DMS79 treated with DMSO at 0.1 percent for 48 hours (cell line): ENCODE measurements at regions not wholly inside any gene's neighbourhood (a gene's known extent, or its start where the extent isn't known, plus 50 kb on each side); places are given as distances from the start of the nearest gene placed in this dataset.
"Not testable (repeated sequence)": the region's sequence is repeated elsewhere in the genome, so short reads cannot be mapped to it uniquely, and the experiment has no call there.

Experiments
- DNase-seq: peaks from one replicate; lab custom pipeline; 2025; lab: John Stamatoyannopoulos, UW

DNA sequence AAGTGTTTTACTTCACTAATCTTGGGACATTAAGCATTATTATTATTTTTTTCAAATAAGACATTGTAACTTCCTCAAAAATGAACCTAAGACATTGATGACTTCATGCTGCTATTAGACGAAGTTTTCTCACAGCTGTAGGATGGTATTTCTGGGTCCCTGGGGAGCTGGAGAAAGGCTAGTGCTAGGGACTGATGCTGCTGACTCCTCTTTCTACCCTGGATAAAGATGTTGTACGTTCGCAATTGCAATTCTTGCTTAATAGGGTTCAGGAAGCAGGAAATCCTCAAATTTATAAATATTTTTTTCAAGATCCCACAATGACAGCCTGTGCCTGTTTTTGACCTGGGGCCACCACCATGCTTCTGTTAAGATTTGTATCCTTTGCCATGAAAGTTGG, 526.0 kb downstream of the CCSER2 start:
- DNase-seq, result no peak

DNA sequence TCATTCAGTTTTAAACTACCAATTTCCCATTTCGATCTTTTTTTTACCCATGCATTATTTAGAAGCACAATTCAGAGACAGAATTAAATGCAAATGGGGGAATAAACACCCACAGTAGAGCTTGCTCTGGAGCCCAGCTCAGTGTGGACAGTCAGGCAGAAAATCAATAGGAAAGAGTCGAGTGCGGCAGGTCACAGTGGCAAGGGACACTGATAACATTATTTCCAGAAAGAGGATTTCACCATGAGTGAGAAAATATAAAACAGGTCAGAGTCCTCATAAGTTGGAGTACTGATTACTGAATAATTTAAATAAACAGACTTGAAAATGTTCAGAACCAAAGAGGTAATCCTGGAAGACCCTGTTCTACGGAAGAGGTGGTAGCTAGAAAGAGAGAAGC, 532.5 kb downstream of the CCSER2 start:
- DNase-seq, result no peak

GRCh38 chr10:84862551-84862950, 534.2 kb downstream of the CCSER2 start:
- DNase-seq, result no peak

GRCh38 chr10:84863675-84864074, 535.3 kb downstream of the CCSER2 start:
- no peak for DNase-seq

DNA sequence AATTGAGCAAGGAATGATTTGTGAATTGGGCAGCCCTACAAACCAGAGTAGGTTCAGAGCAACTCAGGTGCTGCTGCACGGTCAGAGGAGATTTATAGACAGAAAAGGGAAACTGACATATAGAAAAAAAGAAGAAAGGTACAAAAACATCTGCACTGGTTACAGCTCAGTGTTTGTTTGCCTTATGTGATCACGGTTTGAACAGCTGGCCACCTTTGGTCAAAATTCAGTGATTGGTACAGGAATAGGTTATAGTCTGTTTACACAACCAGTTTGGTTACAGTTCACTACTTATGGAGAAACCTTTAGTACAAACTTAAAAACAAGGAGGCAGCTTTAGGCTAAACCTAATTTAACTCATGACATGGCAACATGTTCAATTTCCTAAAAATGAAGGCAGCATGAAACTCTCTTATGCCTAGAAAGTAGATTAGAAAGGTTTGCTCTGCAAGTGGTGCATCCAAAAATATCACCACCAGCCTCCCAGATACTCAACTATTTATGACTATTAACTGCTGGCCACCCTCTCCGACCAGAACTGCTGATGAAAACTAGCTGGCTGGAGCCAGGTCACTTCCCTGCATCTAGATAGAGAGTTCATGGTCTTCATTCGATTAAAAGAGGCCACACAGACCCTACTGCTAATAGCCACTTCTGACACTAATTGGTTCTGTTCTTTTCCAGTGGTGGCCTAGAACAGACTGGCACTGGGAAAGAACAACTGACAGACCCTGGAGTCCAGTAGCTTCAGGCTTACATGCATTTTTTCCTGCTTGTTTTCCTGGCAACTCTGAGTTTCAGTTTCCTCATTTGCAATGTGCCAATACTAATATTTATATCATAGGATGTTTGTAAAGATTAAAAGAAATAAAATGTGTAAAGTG, 548.0 kb downstream of the CCSER2 start:
- no peak for DNase-seq

GRCh38 chr10:84879991-84880390, 551.6 kb downstream of the CCSER2 start:
- DNase-seq, result no peak

DNA sequence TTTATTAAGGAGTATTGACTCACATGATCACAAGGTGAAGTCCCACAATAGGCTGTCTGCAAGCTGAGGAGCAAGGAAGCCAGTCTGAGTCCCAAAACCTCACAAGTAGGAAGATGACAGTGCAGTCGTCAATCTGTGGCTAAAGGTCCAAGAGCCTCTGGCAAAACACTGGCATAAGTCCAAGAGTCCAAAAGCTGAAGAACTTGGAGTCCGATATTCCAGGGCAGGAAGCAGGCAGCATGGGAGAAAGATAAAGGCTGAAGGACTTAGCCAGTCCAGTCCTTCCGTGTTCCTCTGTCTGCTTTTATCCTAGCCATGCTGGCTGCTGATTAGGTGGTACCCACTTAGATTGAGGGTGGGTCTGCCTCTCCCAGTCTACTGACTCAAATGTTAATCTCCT, 553.3 kb downstream of the CCSER2 start:
- DNase-seq, result not testable (repeated sequence)

DNA sequence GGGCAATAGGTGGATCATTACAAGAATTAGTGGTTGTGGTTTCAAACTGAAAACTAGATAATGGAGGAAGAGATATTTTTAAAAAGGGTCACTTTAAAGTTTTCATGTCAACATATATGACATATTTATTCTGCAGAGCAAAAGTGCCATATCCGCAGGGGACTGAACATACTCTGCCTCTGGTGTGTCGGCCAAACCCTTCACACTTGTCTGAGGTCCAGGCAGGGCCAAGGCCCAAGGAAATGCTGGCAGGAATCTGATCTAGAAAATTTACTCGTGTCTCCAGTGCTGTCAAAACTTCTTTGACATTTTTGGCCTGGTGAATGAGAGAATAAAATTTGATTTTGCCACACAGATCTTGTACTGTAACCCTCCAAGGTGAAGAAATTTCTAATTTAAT, 562.3 kb downstream of the CCSER2 start:
- DNase-seq, result no peak

DNA sequence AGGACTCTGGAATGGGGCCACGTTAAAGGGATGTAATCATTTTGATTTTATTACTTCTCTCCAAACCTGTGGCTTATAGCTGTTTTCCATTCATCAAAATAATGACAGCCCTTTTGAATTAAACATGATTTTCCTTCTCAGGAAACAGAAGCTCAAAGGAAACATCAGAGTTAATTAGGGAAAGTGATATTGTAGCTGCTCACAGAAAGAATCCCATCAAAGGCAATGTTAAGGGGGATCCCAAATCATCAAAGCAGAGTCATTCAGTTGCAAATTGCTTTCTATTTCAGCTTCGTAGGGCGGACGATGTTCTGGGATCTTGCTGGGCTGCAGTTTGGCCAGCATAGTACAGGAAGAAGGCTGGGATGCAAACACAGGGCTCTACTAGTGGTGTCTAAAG, 563.2 kb downstream of the CCSER2 start:
- no peak for DNase-seq

DNA sequence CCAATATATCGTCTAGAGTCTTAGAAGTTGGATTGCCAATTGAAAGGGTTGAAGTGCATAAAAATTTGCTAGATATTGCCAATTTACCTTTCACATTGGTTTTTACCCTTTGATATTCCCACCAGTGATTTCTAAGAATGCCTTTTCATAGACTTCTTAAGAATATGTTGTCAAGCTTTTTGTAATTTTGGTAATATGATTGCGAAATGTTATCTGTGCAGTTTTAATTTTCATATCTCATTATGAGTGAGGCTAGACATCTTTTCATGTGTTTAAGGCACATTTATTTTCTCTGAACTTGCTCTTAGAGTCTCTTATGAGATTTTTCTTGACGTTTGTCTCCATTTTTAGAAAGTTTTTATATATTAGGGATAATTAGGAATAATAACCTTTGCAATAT, 567.2 kb downstream of the CCSER2 start:
- no peak for DNase-seq

DNA sequence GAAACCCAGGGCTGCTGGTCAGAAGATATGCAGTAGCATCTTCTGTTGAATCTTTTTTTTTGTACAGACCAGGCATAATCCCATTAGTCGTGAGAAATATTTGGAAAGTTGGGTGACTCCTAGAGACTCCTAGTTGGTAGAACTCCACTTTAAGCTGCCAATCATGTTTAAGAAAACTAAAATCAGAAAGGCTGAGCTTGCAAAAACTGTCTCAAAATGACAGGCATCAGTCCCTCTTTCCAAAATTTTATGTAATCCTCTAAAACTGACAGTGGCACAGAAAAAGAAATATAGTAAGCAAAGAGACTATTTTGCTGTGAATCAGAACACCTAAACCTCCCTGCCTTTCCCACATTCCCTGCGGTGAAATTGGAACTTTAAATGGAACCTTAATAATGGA, 568.5 kb downstream of the CCSER2 start:
- DNase-seq, result no peak

GRCh38 chr10:84899268-84899667, 570.9 kb downstream of the CCSER2 start:
- DNase-seq, result no peak

DNA sequence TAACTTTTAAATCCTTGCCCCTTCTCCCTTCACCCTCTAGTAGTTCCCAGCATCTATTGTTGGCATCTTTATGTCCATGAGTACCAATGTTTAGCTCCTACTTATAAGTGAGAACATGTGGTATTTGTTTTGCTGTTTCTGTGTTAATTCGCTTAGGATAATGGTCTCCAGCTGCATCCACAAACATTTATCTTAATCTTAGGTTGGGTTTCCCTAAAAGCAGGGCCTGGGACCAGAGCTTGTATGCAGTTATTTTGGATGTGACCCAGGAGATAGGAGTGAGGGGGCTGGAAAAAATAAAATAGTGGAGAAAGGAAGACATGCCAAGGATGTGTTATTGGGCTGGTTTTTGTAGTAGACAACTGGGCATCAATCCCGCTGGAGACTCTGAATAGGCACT, 571.8 kb downstream of the CCSER2 start:
- no peak for DNase-seq

- DNase-seq, result no peak
These were observed 573.5 kb downstream of the CCSER2 start for GRCh38 chr10:84901885-84902284.

DNA sequence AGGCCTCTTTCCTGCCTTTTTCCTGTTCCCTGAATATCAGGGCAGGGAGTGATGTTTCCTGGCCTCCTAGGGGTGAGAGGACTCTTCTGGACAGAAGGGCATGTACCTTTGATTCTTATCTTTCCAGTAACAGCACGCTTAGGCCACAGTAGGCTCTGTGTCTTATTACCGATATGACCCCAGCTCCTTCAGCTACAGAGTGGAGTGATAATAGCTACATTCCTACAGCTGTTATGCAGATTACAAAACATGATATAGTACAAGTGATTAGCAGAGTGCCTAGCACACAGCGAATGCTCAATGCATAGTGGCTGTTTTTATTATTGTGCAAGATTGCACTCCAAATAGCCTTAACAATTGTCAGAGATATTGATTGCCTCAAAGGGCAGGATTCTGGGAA, 574.2 kb downstream of the CCSER2 start:
- DNase-seq, result no peak

DNA sequence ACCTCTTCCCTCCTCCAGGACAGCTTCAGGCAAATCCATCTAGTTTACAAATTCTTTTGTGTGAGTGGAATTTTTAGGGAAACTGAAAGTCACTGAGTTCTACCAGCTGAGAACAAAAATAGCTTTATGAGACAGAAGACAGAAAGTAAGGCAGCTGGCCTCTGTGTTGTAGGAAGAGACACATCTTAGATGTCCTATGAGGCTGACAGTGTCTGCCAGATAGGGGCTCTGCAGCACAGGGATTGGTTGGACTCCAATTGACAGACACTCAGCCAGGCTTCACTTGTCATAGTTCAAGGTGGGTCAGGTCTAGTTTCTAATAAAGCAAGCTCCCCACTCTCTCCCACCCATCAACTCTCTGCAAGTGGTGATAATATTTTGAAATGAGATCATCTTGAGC, 574.9 kb downstream of the CCSER2 start:
- no peak for DNase-seq

DNA sequence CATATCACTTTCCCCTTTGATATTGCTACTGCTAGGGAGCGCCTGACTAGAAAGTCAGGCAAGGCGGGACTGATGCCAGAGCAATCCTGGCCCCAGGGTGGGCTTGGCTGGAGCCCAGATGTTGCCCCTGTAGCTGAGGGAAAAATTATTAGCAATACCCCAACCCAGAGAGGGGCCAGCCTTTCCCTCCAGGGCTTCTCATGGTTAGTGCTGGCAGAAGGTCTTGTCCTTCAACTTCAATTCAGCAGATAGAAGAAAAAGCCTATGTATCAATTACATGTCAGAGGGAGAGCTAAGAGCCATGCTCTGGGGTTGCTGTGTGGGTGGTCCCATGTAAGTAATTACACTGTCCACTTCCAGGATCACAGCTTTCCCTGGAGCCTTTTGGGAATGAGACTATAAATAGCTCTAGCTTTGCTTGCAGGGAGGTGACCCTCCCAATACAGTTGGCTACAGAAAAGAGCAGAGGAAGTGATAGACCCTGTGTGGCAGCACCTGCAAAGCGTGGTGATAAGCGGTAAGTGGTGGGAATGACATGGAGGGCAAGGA, 579.1 kb downstream of the CCSER2 start:
- DNase-seq, result no peak

DNA sequence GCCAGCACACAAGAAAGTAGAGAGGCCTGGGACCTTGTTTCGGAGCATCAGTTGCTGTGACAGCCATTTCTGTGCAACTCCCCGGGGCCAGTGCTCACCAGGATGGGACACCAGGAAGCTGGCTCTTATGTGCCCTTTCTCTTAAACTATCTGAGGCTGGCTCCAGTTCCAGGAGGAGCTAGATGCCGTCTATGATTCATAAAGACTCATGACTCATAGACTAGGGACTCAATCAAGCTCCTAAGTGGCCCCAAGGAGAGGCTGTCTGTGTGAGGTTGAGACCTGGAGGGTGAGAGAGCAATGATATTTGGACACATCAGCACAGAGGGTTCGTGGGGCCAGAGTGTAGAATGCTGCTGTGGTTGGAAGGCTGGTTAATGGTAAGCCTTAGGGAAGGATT, 580.1 kb downstream of the CCSER2 start:
- no peak for DNase-seq

DNA sequence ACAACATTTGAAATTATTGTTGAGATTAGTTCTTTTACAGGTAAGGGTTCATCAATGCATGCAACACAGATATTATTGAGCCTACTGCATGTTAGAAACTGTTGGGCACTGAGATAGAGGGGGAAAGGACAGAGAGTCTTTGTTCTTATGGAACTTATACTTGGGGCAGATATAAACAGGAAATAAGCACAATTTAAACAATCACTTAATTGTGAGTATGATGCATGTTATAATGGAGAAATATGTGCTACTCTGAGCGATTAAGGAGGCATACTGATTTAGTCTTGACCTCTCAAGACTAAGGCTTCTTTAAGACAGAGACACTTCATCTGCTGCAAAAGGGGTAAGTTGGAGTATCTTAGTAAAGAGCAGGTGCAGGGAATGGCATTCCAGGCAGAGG, 593.3 kb downstream of the CCSER2 start:
- no peak for DNase-seq

DNA sequence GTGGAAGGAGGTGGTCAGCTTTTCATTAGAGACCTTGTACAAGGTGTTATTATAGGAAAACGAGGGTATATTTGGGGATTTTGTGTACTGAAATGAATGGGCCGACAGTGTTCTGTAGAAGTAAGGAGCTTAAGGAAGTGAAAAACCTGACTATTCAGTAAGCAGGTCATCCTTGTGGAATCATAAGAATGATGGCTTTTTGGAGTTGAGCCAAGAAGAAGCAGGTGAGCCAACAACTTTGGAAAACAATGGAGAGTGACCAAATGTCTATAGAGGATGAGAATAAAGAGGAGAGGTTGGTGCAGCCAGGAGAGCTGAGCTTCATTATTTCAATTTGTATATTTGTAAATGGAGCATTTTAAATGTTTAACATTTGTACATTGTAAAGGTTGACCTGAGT, 595.7 kb downstream of the CCSER2 start:
- no peak for DNase-seq

DNA sequence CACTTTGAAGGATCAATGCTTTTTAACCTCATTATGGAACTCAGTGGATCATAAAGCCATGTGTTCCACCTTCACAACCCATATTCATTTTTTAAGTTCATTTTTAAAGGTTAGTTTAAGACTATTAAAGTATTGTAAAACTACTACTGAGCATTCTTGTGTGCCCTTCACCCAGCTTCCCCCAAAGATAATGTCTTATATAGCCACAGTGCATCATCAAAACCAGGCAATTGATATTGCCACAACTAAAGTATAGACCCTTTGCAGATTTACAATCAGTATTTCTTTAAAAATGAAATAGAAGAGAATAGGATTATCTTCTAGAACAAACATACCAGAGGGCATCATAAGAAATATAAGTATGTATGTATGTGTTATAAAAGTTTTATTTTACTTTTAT, 597.1 kb downstream of the CCSER2 start:
- DNase-seq, result no peak

GRCh38 chr10:84933402-84933801, 605.0 kb downstream of the CCSER2 start:
- DNase-seq, result no peak

DNA sequence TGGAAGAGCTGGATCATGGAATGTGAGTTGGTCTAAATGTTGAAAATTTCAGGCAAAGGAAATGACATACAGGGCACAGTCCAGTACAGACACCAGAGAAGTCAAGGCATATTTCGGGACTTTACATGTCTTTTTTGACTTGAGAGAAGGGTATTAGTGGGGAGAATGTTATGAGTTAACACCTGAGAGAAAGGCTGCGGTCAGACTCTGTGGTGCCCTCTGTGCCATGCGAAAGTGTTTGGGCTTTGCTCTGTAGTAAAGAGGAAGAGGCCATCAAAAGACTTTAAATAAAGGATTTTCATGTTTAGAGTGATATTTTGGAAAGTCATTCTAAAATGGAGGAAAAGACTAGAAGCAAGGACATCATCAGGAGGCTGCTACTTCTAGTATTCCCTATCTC, 607.4 kb downstream of the CCSER2 start:
- no peak for DNase-seq
